ENCODE measurements at regions not wholly inside any gene's neighbourhood (a gene's known extent, or its start where the extent isn't known, plus 50 kb on each side); places are given as distances from the start of the nearest gene placed in this dataset.
"Not testable (repeated sequence)": the region's sequence is repeated elsewhere in the genome, so short reads cannot be mapped to it uniquely, and the experiment has no call there.

- DNase-seq (ENCODE audit: low spot score in 2 of 2) (no peak), ATAC-seq (replicated peaks; ENCODE audit: extremely low read depth, poor library complexity, severe bottlenecking) (no peak)
- H3K27me3 Mint-ChIP-seq = peaks cover 5% of the 10 kb centered on the region
- no peak overlapping the region for H3K4me3 Mint-ChIP-seq
- no peak overlapping the region for H3K27ac Mint-ChIP-seq (ENCODE audit: low read depth)
- peaks cover 4% of the 10 kb centered on the region for H3K4me1 Mint-ChIP-seq
- no peaks in the 10 kb centered on the region for H3K36me3 Mint-ChIP-seq (ENCODE audit: insufficient read depth)
- H3K9me3 Mint-ChIP-seq = no peaks in the 10 kb centered on the region
Observed at GRCh38 chr3:72614394-72615074, 233.7 kb downstream of the SHQ1 start.

GRCh38 chr3:72613871-72614270 lies 234.4 kb downstream of the SHQ1 start:
- peaks cover 4% of the 10 kb centered on the region for H3K4me1 Mint-ChIP-seq

GRCh38 chr3:72609114-72609513 lies 239.1 kb downstream of the SHQ1 start:
- not testable (repeated sequence) for H3K27ac Mint-ChIP-seq (ENCODE audit: low read depth); H3K4me3 Mint-ChIP-seq; ATAC-seq (replicated peaks; ENCODE audit: extremely low read depth, poor library complexity, severe bottlenecking); DNase-seq (ENCODE audit: low spot score in 2 of 2); H3K4me1 Mint-ChIP-seq; H3K9me3 Mint-ChIP-seq; H3K36me3 Mint-ChIP-seq (ENCODE audit: insufficient read depth)
- peaks cover 15% of the 10 kb centered on the region for H3K27me3 Mint-ChIP-seq

More at GRCh38 chr3:72613871-72614270, 234.4 kb downstream of the SHQ1 start:
- no peak for ATAC-seq (replicated peaks; ENCODE audit: extremely low read depth, poor library complexity, severe bottlenecking)
- H3K4me3 Mint-ChIP-seq = no peak overlapping the region
- no peaks in the 10 kb centered on the region for H3K9me3 Mint-ChIP-seq
- DNase-seq (ENCODE audit: low spot score in 2 of 2) = no peak
- H3K27me3 Mint-ChIP-seq = peaks cover 3% of the 10 kb centered on the region
- no peaks in the 10 kb centered on the region for H3K36me3 Mint-ChIP-seq (ENCODE audit: insufficient read depth)
- no peak overlapping the region for H3K27ac Mint-ChIP-seq (ENCODE audit: low read depth)

DNA sequence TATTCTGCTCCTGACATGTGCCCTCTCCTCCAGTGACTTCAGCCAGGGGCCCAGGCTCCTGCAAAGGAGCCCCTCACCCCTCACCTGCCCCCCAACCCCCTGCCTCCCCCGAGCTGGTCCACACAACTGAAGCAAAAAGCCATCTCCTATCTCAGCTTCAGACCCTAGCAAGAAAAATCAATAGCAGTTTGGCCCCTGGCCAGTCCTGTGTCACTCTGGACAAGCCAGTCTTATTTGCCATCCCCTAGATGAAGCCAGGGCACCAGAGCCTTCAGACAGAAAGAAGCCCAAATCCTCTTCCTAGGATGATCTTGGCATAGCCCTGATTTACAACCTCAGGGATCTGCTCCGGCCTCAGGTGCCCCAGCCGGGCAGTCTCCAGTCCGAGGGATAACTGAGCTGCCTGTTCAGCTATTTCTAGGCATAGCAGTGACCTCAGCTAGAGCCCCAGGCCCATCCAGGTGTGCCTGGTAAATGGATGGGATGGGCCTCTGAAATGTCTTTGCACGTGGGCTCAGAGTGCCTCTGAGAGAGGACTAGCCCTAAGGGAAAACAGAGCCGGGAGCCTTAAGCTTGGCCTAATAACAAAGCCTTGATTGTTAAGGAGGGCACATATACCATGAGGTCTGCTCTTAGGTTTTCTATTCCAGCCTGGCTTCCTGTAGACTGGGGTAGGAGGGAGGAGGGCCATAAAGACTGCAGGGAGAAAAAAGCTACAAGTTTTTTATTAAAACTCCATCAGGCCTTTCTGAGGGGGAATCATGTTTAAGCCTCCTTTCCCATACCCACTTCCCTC lies 242.0 kb downstream of the SHQ1 start:
- ATAC-seq (replicated peaks; ENCODE audit: extremely low read depth, poor library complexity, severe bottlenecking) (no peak), DNase-seq (ENCODE audit: low spot score in 2 of 2) (no peak)
- no peaks in the 10 kb centered on the region for H3K9me3 Mint-ChIP-seq
- no peaks in the 10 kb centered on the region for H3K4me1 Mint-ChIP-seq
- H3K27me3 Mint-ChIP-seq = peaks cover 27% of the 10 kb centered on the region
- H3K4me3 Mint-ChIP-seq = no peak overlapping the region
- H3K27ac Mint-ChIP-seq (ENCODE audit: low read depth) = no peak overlapping the region
- no peaks in the 10 kb centered on the region for H3K36me3 Mint-ChIP-seq (ENCODE audit: insufficient read depth)

DNA sequence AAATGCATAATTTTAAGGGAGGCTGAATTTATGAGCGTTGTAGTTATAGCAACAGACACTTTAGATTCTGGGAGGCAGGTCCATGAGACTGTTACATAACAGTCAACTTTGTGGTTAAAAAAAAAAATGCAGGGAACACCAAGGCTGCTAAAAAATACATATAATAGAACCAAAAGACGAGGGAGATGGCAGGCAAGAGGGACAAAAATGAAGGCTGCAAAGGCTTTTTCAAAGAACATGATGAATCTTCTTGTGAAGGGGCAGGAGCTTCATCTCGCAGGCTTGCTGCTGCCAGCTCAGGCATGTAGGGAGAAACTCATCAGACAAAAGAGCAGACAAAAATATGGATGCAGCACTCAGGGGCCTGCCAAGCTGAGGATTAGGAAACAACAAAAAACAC lies 243.9 kb downstream of the SHQ1 start:
- ATAC-seq (replicated peaks; ENCODE audit: extremely low read depth, poor library complexity, severe bottlenecking) = no peak
- Mint-ChIP-seq H3K36me3 (ENCODE audit: insufficient read depth) (no peaks in the 10 kb centered on the region), H3K27ac (ENCODE audit: low read depth) (no peak overlapping the region), H3K4me3 (no peak overlapping the region), H3K27me3 (peaks cover 42% of the 10 kb centered on the region), H3K4me1 (no peaks in the 10 kb centered on the region), H3K9me3 (no peaks in the 10 kb centered on the region)
- no peak for DNase-seq (ENCODE audit: low spot score in 2 of 2)

DNA sequence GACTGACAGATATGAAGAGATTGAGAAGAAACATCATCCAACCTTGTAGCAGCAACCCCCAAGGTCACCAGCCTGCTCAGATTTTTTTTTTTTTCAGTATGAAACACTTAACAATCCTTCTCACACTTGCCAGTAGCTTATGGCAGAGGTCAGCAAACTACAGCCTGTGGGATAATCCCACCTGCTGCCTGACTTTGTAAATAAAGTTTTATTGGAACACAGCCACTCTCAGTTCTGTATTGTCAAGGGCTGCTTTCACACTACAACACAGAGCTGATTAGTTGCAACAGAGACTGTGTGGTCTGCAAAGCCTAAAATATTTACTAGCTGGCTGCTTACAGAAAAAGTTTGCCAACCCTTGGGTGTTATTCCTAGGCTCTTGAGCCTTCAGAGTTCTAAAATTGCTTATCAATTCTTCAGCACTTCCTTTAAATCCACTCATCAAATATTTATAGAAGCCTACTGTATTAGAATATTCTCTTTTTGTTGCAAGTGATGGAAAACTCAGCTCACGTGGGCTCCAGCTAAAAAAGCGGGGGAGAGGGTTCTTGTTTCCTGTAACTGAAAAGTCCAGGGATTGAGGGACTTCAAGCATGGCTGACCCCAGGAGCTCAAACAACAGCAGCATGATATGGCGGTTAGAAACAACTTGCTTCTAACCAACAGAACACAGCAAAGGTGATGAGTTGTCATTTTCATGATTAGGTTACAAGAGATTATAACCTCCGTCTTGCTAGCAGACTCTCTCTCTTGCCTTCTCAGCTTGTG lies 246.1 kb downstream of the SHQ1 start:
- H3K4me1 Mint-ChIP-seq = no peaks in the 10 kb centered on the region
- H3K9me3 Mint-ChIP-seq = no peaks in the 10 kb centered on the region
- DNase-seq (ENCODE audit: low spot score in 2 of 2) (no peak), ATAC-seq (replicated peaks; ENCODE audit: extremely low read depth, poor library complexity, severe bottlenecking) (no peak)
- no peak overlapping the region for H3K4me3 Mint-ChIP-seq
- peaks cover 50% of the 10 kb centered on the region for H3K27me3 Mint-ChIP-seq
- no peaks in the 10 kb centered on the region for H3K36me3 Mint-ChIP-seq (ENCODE audit: insufficient read depth)
- H3K27ac Mint-ChIP-seq (ENCODE audit: low read depth) = no peak overlapping the region

GRCh38 chr3:72601060-72601459 lies 247.2 kb downstream of the SHQ1 start:
- no peak for ATAC-seq (replicated peaks; ENCODE audit: extremely low read depth, poor library complexity, severe bottlenecking)
- no peaks in the 10 kb centered on the region for H3K36me3 Mint-ChIP-seq (ENCODE audit: insufficient read depth)
- H3K27ac Mint-ChIP-seq (ENCODE audit: low read depth) = no peak overlapping the region
- no peaks in the 10 kb centered on the region for H3K9me3 Mint-ChIP-seq
- DNase-seq (ENCODE audit: low spot score in 2 of 2) = no peak
- H3K4me3 Mint-ChIP-seq = no peak overlapping the region
- no peaks in the 10 kb centered on the region for H3K4me1 Mint-ChIP-seq
- H3K27me3 Mint-ChIP-seq = peaks cover 50% of the 10 kb centered on the region

DNA sequence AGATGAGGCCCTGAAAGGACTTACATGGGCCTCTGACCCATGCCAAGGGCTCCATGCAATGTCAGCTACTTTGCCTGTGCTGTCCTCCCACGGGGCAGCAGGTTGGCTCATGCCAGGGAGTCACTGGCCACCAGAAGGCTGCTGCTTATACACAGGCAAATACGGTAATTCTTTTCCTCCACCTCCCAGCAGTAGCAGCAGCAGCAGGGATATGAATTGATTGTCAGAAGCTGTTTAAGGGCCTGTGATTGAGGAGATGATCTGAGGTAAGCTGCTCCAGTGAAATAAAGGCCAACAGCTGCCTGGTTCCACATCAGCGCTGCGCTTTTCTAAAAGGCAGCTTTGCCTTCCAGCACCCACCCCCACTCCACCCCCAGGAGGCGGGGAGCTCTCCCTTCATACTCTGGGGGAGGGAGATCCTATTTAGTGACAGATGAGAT lies 250.5 kb downstream of the SHQ1 start:
- no peak for DNase-seq (ENCODE audit: low spot score in 2 of 2)
- no peak for ATAC-seq (replicated peaks; ENCODE audit: extremely low read depth, poor library complexity, severe bottlenecking)
- Mint-ChIP-seq H3K27ac (ENCODE audit: low read depth) (no peak overlapping the region), H3K9me3 (no peaks in the 10 kb centered on the region), H3K36me3 (ENCODE audit: insufficient read depth) (no peaks in the 10 kb centered on the region), H3K4me3 (no peak overlapping the region), H3K4me1 (no peaks in the 10 kb centered on the region), H3K27me3 (peaks cover 28% of the 10 kb centered on the region)

- ATAC-seq (replicated peaks; ENCODE audit: extremely low read depth, poor library complexity, severe bottlenecking) = no peak
- Mint-ChIP-seq H3K27ac (ENCODE audit: low read depth) (no peak overlapping the region), H3K36me3 (ENCODE audit: insufficient read depth) (no peaks in the 10 kb centered on the region)
Observed at GRCh38 chr3:72597043-72597442, 251.2 kb downstream of the SHQ1 start.

GRCh38 chr3:72595927-72596610 lies 252.2 kb downstream of the SHQ1 start:
- no peak for ATAC-seq (replicated peaks; ENCODE audit: extremely low read depth, poor library complexity, severe bottlenecking)
- Mint-ChIP-seq H3K4me1 (no peaks in the 10 kb centered on the region), H3K27ac (ENCODE audit: low read depth) (no peak overlapping the region), H3K9me3 (no peaks in the 10 kb centered on the region), H3K4me3 (no peak overlapping the region), H3K36me3 (ENCODE audit: insufficient read depth) (no peaks in the 10 kb centered on the region), H3K27me3 (peaks cover 23% of the 10 kb centered on the region)
- no peak for DNase-seq (ENCODE audit: low spot score in 2 of 2)

More at GRCh38 chr3:72597043-72597442, 251.2 kb downstream of the SHQ1 start:
- peaks cover 23% of the 10 kb centered on the region for H3K27me3 Mint-ChIP-seq
- no peak overlapping the region for H3K4me3 Mint-ChIP-seq
- no peak for DNase-seq (ENCODE audit: low spot score in 2 of 2)
- H3K9me3 Mint-ChIP-seq = no peaks in the 10 kb centered on the region
- no peaks in the 10 kb centered on the region for H3K4me1 Mint-ChIP-seq

DNA sequence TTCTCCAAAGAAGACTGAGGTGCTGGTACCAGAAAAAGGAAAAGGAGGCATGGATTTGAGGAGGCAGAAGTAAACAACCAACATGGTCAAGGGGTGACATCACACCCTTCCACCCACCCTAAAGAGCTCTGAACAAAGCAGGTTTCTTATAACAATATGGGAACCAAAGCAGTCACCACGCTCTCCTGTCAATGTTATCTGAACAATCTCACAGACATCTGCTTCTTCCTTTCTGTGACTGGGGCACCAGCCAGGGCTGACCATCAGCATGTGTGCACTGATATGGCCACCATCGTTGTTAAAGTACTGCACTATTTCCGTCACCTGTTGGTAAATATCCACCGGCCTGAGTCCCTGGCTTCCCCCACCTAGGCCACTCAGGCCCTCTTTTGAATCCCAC lies 252.9 kb downstream of the SHQ1 start:
- H3K4me3 Mint-ChIP-seq = no peak overlapping the region
- H3K27ac Mint-ChIP-seq (ENCODE audit: low read depth) = no peak overlapping the region
- H3K36me3 Mint-ChIP-seq (ENCODE audit: insufficient read depth) = no peaks in the 10 kb centered on the region
- no peak for DNase-seq (ENCODE audit: low spot score in 2 of 2)
- H3K27me3 Mint-ChIP-seq = peaks cover 18% of the 10 kb centered on the region
- no peaks in the 10 kb centered on the region for H3K9me3 Mint-ChIP-seq
- no peak for ATAC-seq (replicated peaks; ENCODE audit: extremely low read depth, poor library complexity, severe bottlenecking)
- no peaks in the 10 kb centered on the region for H3K4me1 Mint-ChIP-seq

DNA sequence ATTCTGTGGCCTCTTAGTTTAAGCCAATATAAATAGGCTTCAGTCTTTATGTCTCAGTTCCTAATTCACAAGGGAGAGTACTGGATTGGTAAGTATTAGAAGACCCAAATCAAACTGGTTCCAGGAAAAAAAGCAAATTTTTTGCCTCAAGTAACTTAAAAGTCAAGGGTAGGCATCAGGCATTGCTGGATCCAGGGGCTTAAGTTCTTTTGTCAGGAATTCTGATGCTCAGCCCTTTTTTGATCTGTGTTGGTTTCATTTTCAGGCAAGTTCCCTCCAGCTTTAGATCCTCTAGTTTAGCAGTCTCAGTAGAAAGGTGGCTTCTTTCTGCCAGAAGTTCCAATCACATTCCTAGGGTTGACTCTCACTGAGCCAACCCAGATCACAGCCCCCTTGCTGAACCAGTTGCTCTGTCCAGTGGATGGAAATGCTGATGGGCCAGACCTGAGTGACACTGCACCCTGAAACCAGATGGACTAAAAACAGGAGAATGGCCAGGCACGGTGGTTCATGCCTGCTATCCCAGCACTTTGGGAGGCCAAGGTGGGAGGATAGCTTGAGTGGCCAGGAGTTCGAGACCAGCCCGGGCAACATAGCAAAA lies 253.5 kb downstream of the SHQ1 start:
- peaks cover 11% of the 10 kb centered on the region for H3K27me3 Mint-ChIP-seq
- ATAC-seq (replicated peaks; ENCODE audit: extremely low read depth, poor library complexity, severe bottlenecking) (no peak), DNase-seq (ENCODE audit: low spot score in 2 of 2) (no peak)
- no peak overlapping the region for H3K27ac Mint-ChIP-seq (ENCODE audit: low read depth)
- H3K36me3 Mint-ChIP-seq (ENCODE audit: insufficient read depth) = no peaks in the 10 kb centered on the region
- H3K4me1 Mint-ChIP-seq = no peaks in the 10 kb centered on the region
- no peaks in the 10 kb centered on the region for H3K9me3 Mint-ChIP-seq
- no peak overlapping the region for H3K4me3 Mint-ChIP-seq

Data from central memory CD8-positive, alpha-beta T cell (primary cell).